GM20000 (cell line): ENCODE measurements at regions not wholly inside any gene's neighbourhood (a gene's known extent, or its start where the extent isn't known, plus 50 kb on each side); places are given as distances from the start of the nearest gene placed in this dataset.
"Not testable (repeated sequence)": the region's sequence is repeated elsewhere in the genome, so short reads cannot be mapped to it uniquely, and the experiment has no call there.

Source experiments
- DNase-seq: peaks from one replicate; pipeline ENCODE4 v3.0.0; 2012; ENCODE audit warnings: low spot score
- CTCF ChIP-seq: IDR thresholded peaks from 2 replicates; pipeline ENCODE4 v1.5.1; 2012; ENCODE audit warnings: mild to moderate bottlenecking, control low read depth; ENCODE audit errors: extremely low read depth, missing control alignments

GRCh38 chr11:22521226-22521625 lies 104.4 kb downstream of the FANCF start:
- no peak for TF ChIP-seq CTCF
- no peak for DNase-seq

DNA sequence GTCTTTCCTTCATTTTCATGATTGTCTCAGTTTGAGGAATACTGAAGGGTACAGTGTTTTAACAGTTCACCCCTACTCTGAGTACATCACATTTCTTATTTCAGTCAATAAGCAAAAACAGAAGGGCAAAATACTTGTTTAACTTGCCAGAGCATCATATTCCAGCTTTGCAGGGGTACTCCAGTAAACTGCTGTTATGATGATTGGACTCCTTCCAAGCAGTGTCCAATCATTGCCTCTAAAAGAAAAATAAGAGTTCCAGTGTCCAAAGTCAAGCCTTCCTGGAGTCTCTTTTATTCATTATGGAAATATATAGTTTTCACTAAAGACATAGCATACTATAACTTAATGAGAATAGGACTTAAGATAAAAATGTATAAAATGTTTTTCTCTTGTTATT lies 105.1 kb downstream of the FANCF start:
- DNase-seq = no peak
- no peak for TF ChIP-seq CTCF

DNA sequence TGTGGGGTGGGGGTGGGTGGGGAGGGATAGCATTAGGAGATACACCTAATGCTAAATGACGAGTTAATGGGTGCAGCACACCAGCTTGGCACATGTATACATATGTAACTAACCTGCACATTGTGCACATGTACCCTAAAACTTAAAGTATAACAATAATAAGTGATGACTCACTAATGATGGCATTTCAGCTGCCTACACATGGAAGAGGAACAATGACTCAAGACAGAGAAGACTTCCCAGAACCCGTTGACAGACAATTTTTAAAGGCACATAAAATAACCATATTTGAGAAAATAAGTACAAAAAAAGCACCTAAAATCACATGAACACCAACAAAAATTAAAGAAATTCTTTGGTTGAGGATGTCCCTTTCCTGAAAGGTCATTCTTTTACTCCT lies 107.3 kb downstream of the FANCF start:
- DNase-seq = not testable (repeated sequence)

- DNase-seq = no peak
- TF ChIP-seq CTCF = no peak
These were observed 109.5 kb downstream of the FANCF start for GRCh38 chr11:22516111-22516510.

GRCh38 chr11:22512457-22512856 lies 113.2 kb downstream of the FANCF start:
- no peak for TF ChIP-seq CTCF
- DNase-seq = no peak

DNA sequence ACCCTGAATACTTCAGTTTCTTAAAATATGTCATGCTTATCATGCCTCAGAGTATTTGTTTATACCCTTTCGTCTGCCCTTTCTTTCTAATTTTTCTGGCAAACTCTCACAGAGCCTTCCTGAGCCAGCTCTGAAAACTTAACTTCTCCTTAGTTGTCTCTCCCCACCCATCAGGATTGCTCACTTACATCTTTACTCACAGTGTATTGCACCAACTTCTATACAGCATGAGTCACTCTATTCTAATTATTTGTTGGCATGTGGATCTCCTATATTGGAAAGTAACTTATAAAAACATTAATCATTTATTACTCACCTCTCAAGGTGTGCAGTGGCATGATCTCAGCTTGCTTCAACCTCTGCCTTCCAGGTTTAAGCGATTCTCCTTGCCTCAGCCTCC lies 114.9 kb downstream of the FANCF start:
- DNase-seq = no peak
- TF ChIP-seq CTCF = no peak

DNA sequence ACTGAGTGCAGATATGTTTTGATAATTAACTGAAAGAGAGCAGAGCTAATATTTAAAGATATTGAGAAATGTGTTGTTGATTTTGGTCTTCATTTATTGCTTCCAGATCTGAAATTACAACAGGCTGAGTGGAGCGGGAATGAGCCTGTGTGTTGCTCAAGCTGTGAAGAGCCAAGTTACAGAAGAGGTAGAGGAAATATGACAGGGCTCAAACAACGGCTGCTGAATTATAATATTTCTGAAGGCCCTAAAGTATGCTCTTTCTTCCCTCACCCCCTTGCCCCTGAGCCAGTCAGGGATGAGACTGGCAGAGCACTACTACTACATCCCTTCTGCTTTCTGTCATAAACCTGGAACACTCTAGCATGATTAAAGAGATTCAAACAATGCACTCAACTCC lies 115.6 kb downstream of the FANCF start:
- no peak for DNase-seq
- TF ChIP-seq CTCF = no peak

DNA sequence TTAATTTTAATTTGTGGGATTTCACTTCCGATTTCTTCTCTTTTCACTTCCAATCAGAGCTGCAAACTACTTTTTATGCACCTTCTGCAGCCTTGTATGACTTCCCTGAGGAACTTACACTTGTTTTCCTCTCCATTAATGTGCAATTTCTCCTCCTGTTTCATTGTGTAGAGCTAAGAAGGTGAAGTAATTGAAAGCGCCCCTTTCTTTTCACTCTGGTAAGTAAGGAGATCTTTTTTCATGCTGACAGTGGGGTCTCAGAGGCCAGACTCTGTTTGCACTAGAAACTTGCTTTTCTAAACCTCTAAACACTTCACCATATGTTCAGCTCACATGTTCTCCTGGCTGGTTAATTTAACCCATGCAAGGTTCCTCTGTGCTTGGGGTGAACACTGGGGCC lies 117.0 kb downstream of the FANCF start:
- TF ChIP-seq CTCF = no peak
- no peak for DNase-seq
